GM21619 (cell line): ENCODE measurements at regions not wholly inside any gene's neighbourhood (a gene's known extent, or its start where the extent isn't known, plus 50 kb on each side); places are given as distances from the start of the nearest gene placed in this dataset.
"Not testable (repeated sequence)": the region's sequence is repeated elsewhere in the genome, so short reads cannot be mapped to it uniquely, and the experiment has no call there.

Source experiments
- ATAC-seq: cut with Tn5 transposase; IDR thresholded peaks from one replicate; pipeline ENCODE4 v1.9.1; 2021; ENCODE audit not compliant: unreplicated experiment

- no peak for ATAC-seq
Measured at GRCh38 chr4:164540987-164541386, 212.9 kb upstream of the SMIM31 start.

GRCh38 chr4:164542431-164542830 is 211.5 kb upstream of the SMIM31 start:
- no peak for ATAC-seq

GRCh38 chr4:164550989-164551712 is 202.8 kb upstream of the SMIM31 start:
- ATAC-seq, result no peak

- ATAC-seq, result no peak
Measured at GRCh38 chr4:164551713-164552040, 202.3 kb upstream of the SMIM31 start.

GRCh38 chr4:164571593-164572390 is 182.1 kb upstream of the SMIM31 start:
- ATAC-seq, result no peak

- no peak for ATAC-seq
Measured at GRCh38 chr4:164572877-164573279, 181.1 kb upstream of the SMIM31 start.

- ATAC-seq, result no peak
Measured at GRCh38 chr4:164575861-164576260, 178.1 kb upstream of the SMIM31 start.

GRCh38 chr4:164579270-164579942 is 174.5 kb upstream of the SMIM31 start:
- ATAC-seq, result no peak

GRCh38 chr4:164591666-164592065 is 162.3 kb upstream of the SMIM31 start:
- ATAC-seq, result no peak

GRCh38 chr4:164595751-164596150 is 158.2 kb upstream of the SMIM31 start:
- ATAC-seq, result no peak

GRCh38 chr4:164596318-164596878 is 157.5 kb upstream of the SMIM31 start:
- ATAC-seq, result no peak

GRCh38 chr4:164596927-164597326 is 157.0 kb upstream of the SMIM31 start:
- ATAC-seq, result no peak

- ATAC-seq, result no peak
Measured at GRCh38 chr4:164601653-164602052, 152.3 kb upstream of the SMIM31 start.

GRCh38 chr4:164605791-164606190 is 148.1 kb upstream of the SMIM31 start:
- not testable (repeated sequence) for ATAC-seq

- ATAC-seq, result peak; percentile 99
Measured at GRCh38 chr4:164606478-164606877, 147.5 kb upstream of the SMIM31 start.

- no peak for ATAC-seq
Measured at GRCh38 chr4:164613256-164613655, 140.7 kb upstream of the SMIM31 start.

- no peak for ATAC-seq
Measured at GRCh38 chr4:164613792-164614191, 140.1 kb upstream of the SMIM31 start.

GRCh38 chr4:164614329-164614728 is 139.6 kb upstream of the SMIM31 start:
- ATAC-seq, result no peak

- no peak for ATAC-seq
Measured at GRCh38 chr4:164614999-164615398, 138.9 kb upstream of the SMIM31 start.

GRCh38 chr4:164615964-164616363 is 138.0 kb upstream of the SMIM31 start:
- ATAC-seq, result no peak

GRCh38 chr4:164616961-164617360 is 137.0 kb upstream of the SMIM31 start:
- ATAC-seq, result no peak

GRCh38 chr4:164617426-164617825 is 136.5 kb upstream of the SMIM31 start:
- ATAC-seq, result no peak
